MM.1S (cell line): ENCODE measurements at regions not wholly inside any gene's neighbourhood (a gene's known extent, or its start where the extent isn't known, plus 50 kb on each side); places are given as distances from the start of the nearest gene placed in this dataset.

Source experiments
- DNase-seq: peaks from one replicate; pipeline ENCODE4 v3.0.0-alpha.2; 2015
- H2AFZ ChIP-seq: fragments of 300-600 bp; sonication (generic); 2 replicates; pipeline ENCODE4 v1.6.0; 2016; ENCODE audit warnings: antibody characterized with exemption, low read length
- H3F3A ChIP-seq: fragments of 300-600 bp; sonication (generic); 2 replicates; pipeline ENCODE4 v1.6.1; 2016; ENCODE audit warnings: mild to moderate bottlenecking, antibody characterized with exemption, low read length, moderate library complexity, mixed read lengths; ENCODE audit not compliant: insufficient read depth
- H3K27ac ChIP-seq: fragments of 300-600 bp; sonication (generic); 2 replicates; pipeline ENCODE4 v1.5.1; 2016; ENCODE audit warnings: mild to moderate bottlenecking, low read length
- H3K27me3 ChIP-seq: fragments of 300-600 bp; sonication (generic); replicated peaks from 2 replicates; pipeline ENCODE4 v1.6.0; 2016; ENCODE audit warnings: low read length; ENCODE audit not compliant: insufficient read depth
- H3K36me3 ChIP-seq: fragments of 300-600 bp; sonication (generic); replicated peaks from 2 replicates; pipeline ENCODE4 v1.6.1; 2016; ENCODE audit warnings: mild to moderate bottlenecking, low read length, mixed read lengths; ENCODE audit not compliant: insufficient read depth
- H3K4me1 ChIP-seq: fragments of 300-600 bp; sonication (generic); 2 replicates; pipeline ENCODE4 v1.6.1; 2016; ENCODE audit warnings: low read length, mixed read lengths
- H3K4me2 ChIP-seq: fragments of 300-600 bp; sonication (generic); 2 replicates; pipeline ENCODE4 v1.6.0; 2016; ENCODE audit warnings: low read depth, low read length
- H3K4me3 ChIP-seq: fragments of 300-600 bp; sonication (generic); 2 replicates; pipeline ENCODE4 v1.5.1; 2016; ENCODE audit warnings: low read length, mixed read lengths
- H3K79me2 ChIP-seq: fragments of 300-600 bp; sonication (generic); 2 replicates; pipeline ENCODE4 v1.6.1; 2016; ENCODE audit warnings: mixed run types, low read length, mixed read lengths
- H3K9ac ChIP-seq: fragments of 300-600 bp; sonication (generic); 2 replicates; pipeline ENCODE4 v1.6.1; 2016; ENCODE audit warnings: low read length, mixed read lengths
- H3K9me2 ChIP-seq: fragments of 300-600 bp; sonication (generic); replicated peaks from 2 replicates; pipeline ENCODE4 v1.6.1; 2016; ENCODE audit warnings: mild to moderate bottlenecking, low read length, mixed read lengths; ENCODE audit not compliant: insufficient read depth
- H3K9me3 ChIP-seq: fragments of 300-600 bp; sonication (generic); replicated peaks from 2 replicates; pipeline ENCODE4 v1.6.1; 2016; ENCODE audit warnings: mild to moderate bottlenecking, low read length, mixed read lengths; ENCODE audit not compliant: insufficient read depth
- H4K20me1 ChIP-seq: fragments of 300-600 bp; sonication (generic); 2 replicates; pipeline ENCODE4 v1.6.1; 2016; ENCODE audit warnings: mild to moderate bottlenecking, low read length, moderate library complexity, mixed read lengths; ENCODE audit not compliant: insufficient read depth
- EZH2 ChIP-seq: fragments of 300-600 bp; sonication (generic); optimal IDR thresholded peaks from 2 replicates; pipeline ENCODE3; 2017; ENCODE audit warnings: low read depth, mild to moderate bottlenecking, antibody characterized with exemption, low read length, mixed read lengths
- EZH2phosphoT487 ChIP-seq: fragments of 300-600 bp; sonication (generic); IDR thresholded peaks from 2 replicates; pipeline ENCODE4 v1.6.1; 2018; ENCODE audit warnings: antibody characterized with exemption, low read length
- TF ChIP-seq, protein P1 (sequence below): fragments of 300-600 bp; sonication (generic); IDR thresholded peaks from 2 replicates; pipeline ENCODE4 v1.5.1; 2016; ENCODE audit warnings: antibody characterized with exemption, low read length, mixed read lengths

DNA sequence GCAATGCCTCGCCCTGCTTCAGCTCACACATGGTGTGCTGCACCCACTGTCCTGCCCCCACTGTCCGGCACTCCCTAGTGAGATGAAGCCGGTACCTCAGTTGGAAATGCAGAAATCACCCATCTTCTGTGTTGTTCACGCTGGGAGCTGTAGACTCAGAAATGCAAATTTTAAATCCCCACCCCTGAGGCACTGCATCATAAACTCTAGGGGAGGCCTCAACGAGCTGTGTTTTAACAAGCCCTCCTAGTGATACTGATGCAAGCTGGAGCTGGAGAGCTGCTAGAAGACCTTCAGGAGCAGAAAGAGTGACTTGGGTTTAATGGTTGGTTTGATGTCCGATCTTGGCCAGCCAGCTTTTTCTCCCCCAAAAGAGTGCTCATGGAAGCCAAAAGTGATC lies 146.0 kb upstream of the MAST4 start:
- no peaks in the 10 kb centered on the region for H3K4me1 ChIP-seq
- no peak overlapping the region for H2AFZ ChIP-seq
- no peaks in the 10 kb centered on the region for H4K20me1 ChIP-seq
- H3K27me3 ChIP-seq, result no peaks in the 10 kb centered on the region
- no peak overlapping the region for H3K4me2 ChIP-seq
- H3F3A ChIP-seq, result no peaks in the 10 kb centered on the region
- no peak overlapping the region for H3K4me3 ChIP-seq
- no peaks in the 10 kb centered on the region for H3K36me3 ChIP-seq
- H3K9me3 ChIP-seq, result no peaks in the 10 kb centered on the region
- H3K27ac ChIP-seq, result no peak overlapping the region
- TF ChIP-seq EZH2 (no peak), EZH2phosphoT487 (no peak)
- TF ChIP-seq, protein P1, sequence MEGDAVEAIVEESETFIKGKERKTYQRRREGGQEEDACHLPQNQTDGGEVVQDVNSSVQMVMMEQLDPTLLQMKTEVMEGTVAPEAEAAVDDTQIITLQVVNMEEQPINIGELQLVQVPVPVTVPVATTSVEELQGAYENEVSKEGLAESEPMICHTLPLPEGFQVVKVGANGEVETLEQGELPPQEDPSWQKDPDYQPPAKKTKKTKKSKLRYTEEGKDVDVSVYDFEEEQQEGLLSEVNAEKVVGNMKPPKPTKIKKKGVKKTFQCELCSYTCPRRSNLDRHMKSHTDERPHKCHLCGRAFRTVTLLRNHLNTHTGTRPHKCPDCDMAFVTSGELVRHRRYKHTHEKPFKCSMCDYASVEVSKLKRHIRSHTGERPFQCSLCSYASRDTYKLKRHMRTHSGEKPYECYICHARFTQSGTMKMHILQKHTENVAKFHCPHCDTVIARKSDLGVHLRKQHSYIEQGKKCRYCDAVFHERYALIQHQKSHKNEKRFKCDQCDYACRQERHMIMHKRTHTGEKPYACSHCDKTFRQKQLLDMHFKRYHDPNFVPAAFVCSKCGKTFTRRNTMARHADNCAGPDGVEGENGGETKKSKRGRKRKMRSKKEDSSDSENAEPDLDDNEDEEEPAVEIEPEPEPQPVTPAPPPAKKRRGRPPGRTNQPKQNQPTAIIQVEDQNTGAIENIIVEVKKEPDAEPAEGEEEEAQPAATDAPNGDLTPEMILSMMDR, result no peak
- H3K9me2 ChIP-seq, result no peaks in the 10 kb centered on the region
- DNase-seq, result no peak
- H3K79me2 ChIP-seq, result no peaks in the 10 kb centered on the region
- no peak overlapping the region for H3K9ac ChIP-seq

DNA sequence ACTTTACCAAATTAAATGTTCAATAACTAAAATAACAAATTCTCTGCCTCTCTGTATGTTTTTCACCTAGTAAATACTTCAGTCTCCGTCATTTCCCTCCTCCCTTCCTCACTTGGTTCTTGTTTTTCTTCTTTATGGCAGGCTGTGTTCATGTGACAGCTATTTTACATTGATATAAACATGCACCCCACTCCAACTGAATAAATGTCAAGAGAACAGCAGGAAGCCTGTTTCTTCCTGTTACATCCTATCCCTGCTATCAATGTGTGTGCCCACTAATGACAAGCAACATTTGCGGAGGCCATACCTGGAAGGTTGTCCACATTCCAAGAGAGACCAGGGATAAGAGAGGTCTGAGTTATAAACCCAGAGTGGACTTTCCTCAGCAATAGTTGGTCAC lies 145.2 kb upstream of the MAST4 start:
- Histone ChIP-seq H3K9ac (no peak overlapping the region), H3K36me3 (no peaks in the 10 kb centered on the region), H3F3A (no peaks in the 10 kb centered on the region), H3K27me3 (no peaks in the 10 kb centered on the region), H2AFZ (no peak overlapping the region), H3K79me2 (no peaks in the 10 kb centered on the region), H3K27ac (no peak overlapping the region), H3K4me3 (no peak overlapping the region), H3K9me3 (no peaks in the 10 kb centered on the region), H3K9me2 (no peaks in the 10 kb centered on the region), H4K20me1 (no peaks in the 10 kb centered on the region), H3K4me1 (no peaks in the 10 kb centered on the region), H3K4me2 (no peak overlapping the region)
- TF ChIP-seq, protein P1, result no peak
- no peak for TF ChIP-seq EZH2phosphoT487
- no peak for TF ChIP-seq EZH2
- no peak for DNase-seq

DNA sequence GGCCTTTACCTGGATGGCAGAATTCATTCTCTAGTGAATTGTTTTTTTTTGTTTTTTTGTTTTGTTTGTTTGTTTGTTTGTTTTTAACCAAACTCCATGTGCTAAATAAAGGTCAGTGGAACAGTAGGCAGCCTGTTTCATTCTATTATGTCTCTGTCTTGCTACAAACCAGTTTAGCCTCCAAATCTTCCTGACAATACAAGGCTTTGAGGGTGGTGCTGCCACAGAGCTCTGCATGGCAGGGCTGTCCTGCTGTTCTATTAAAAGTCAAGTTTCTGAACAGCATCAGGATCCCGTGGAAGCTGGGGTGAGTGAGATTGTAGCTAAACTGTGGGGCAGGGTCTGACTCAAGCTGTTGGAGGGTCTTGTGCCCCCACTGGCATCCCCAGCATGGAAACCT lies 144.1 kb upstream of the MAST4 start:
- Histone ChIP-seq H3K9ac (no peak overlapping the region), H3K9me3 (no peaks in the 10 kb centered on the region), H3K27ac (no peak overlapping the region), H3K79me2 (no peaks in the 10 kb centered on the region), H3K27me3 (no peaks in the 10 kb centered on the region), H2AFZ (no peak overlapping the region), H3F3A (no peaks in the 10 kb centered on the region), H4K20me1 (no peaks in the 10 kb centered on the region), H3K4me1 (no peaks in the 10 kb centered on the region), H3K4me2 (no peak overlapping the region), H3K36me3 (no peaks in the 10 kb centered on the region), H3K4me3 (no peak overlapping the region), H3K9me2 (no peaks in the 10 kb centered on the region)
- no peak for DNase-seq
- TF ChIP-seq EZH2, result no peak
- TF ChIP-seq, protein P1, result no peak
- TF ChIP-seq EZH2phosphoT487, result no peak
